ENCODE measurements at regions not wholly inside any gene's neighbourhood (a gene's known extent, or its start where the extent isn't known, plus 50 kb on each side); places are given as distances from the start of the nearest gene placed in this dataset.
"Not testable (repeated sequence)": the region's sequence is repeated elsewhere in the genome, so short reads cannot be mapped to it uniquely, and the experiment has no call there.

GRCh38 chr12:91717804-91718203 is 427.8 kb downstream of the BTG1 start:
- H3K27me3 ChIP-seq (ENCODE audit: control insufficient read depth in 4 of 4, insufficient read depth in 4 of 4, low read length in 3 of 4): no peaks in the 10 kb centered on the region
- H3K27ac ChIP-seq (ENCODE audit: low read depth in 1 of 2, low read length in 2 of 2): no peak overlapping the region
- H3K4me1 ChIP-seq (ENCODE audit: control insufficient read depth in 4 of 4, insufficient read depth in 4 of 4, low read length in 3 of 4): no peaks in the 10 kb centered on the region
- no peak for DNase-seq (ENCODE audit: low spot score)
- no peak overlapping the region for H3K9ac ChIP-seq (ENCODE audit: low read depth in 1 of 2, low read length in 2 of 2)
- TF ChIP-seq ZBTB33 (IDR thresholded peaks at IDR 0.05): no peak
- no peak for TF ChIP-seq TAF1 (conservative IDR thresholded peaks at IDR 0.05)
- no peak for TF ChIP-seq FOXA1 (IDR thresholded peaks at IDR 0.05)
- TF ChIP-seq EGR1 (IDR thresholded peaks at IDR 0.05; ENCODE audit: low read depth in 2 of 2): no peak
- no peaks in the 10 kb centered on the region for H3K9me3 ChIP-seq (ENCODE audit: control insufficient read depth in 4 of 4, low read length in 3 of 4)
- 77% methylated on average over 3 of the region's 3 CpGs for WGBS
- no peaks in the 10 kb centered on the region for H3K36me3 ChIP-seq (ENCODE audit: control insufficient read depth in 4 of 4, insufficient read depth in 3 of 4, low read depth in 1 of 4, low read length in 3 of 4)
- no peak overlapping the region for H3K4me3 ChIP-seq (ENCODE audit: low read depth in 1 of 3, low read length in 3 of 3)

GRCh38 chr12:91711925-91712324 is 433.7 kb downstream of the BTG1 start:
- not testable (repeated sequence) for H3K27ac ChIP-seq (ENCODE audit: low read depth in 1 of 2, low read length in 2 of 2); H3K27me3 ChIP-seq (ENCODE audit: control insufficient read depth in 4 of 4, insufficient read depth in 4 of 4, low read length in 3 of 4); DNase-seq (ENCODE audit: low spot score); H3K9ac ChIP-seq (ENCODE audit: low read depth in 1 of 2, low read length in 2 of 2); H3K36me3 ChIP-seq (ENCODE audit: control insufficient read depth in 4 of 4, insufficient read depth in 3 of 4, low read depth in 1 of 4, low read length in 3 of 4); H3K9me3 ChIP-seq (ENCODE audit: control insufficient read depth in 4 of 4, low read length in 3 of 4); H3K4me3 ChIP-seq (ENCODE audit: low read depth in 1 of 3, low read length in 3 of 3); H3K4me1 ChIP-seq (ENCODE audit: control insufficient read depth in 4 of 4, insufficient read depth in 4 of 4, low read length in 3 of 4)
- 36% methylated on average over 2 of the region's 2 CpGs for WGBS
- TF ChIP-seq HNF4A (conservative IDR thresholded peaks at IDR 0.05): peak; percentile 48 to 66

- no peak overlapping the region for H3K9ac ChIP-seq (ENCODE audit: low read depth in 1 of 2, low read length in 2 of 2)
Observed at GRCh38 chr12:91706466-91706865, 439.2 kb downstream of the BTG1 start.

More at GRCh38 chr12:91706466-91706865, 439.2 kb downstream of the BTG1 start:
- H3K27ac ChIP-seq (ENCODE audit: low read depth in 1 of 2, low read length in 2 of 2): no peak overlapping the region
- H3K9me3 ChIP-seq (ENCODE audit: control insufficient read depth in 4 of 4, low read length in 3 of 4): no peaks in the 10 kb centered on the region
- no peak overlapping the region for H3K4me3 ChIP-seq (ENCODE audit: low read depth in 1 of 3, low read length in 3 of 3)
- H3K27me3 ChIP-seq (ENCODE audit: control insufficient read depth in 4 of 4, insufficient read depth in 4 of 4, low read length in 3 of 4): no peaks in the 10 kb centered on the region
- no peak for DNase-seq (ENCODE audit: low spot score)
- 60% methylated on average over 1 of the region's 1 CpG for WGBS
- TF ChIP-seq SP1 (IDR thresholded peaks at IDR 0.05) (no peak), RAD21 (IDR thresholded peaks at IDR 0.05) (no peak), MAX (IDR thresholded peaks at IDR 0.05) (no peak), ZBTB33 (IDR thresholded peaks at IDR 0.05) (no peak), REST (IDR thresholded peaks at IDR 0.05) (no peak), ATF3 (IDR thresholded peaks at IDR 0.05) (no peak), FOXA1 (IDR thresholded peaks at IDR 0.05) (no peak), GABPA (IDR thresholded peaks at IDR 0.05 in 1 of 2, conservative IDR thresholded peaks at IDR 0.05 in 1 of 2) (no peak), RXRA (IDR thresholded peaks at IDR 0.05) (no peak), HNF4A (conservative IDR thresholded peaks at IDR 0.05) (no peak), JUND (IDR thresholded peaks at IDR 0.05) (no peak), NR2F2 (IDR thresholded peaks at IDR 0.05) (no peak), HNF4G (IDR thresholded peaks at IDR 0.05) (no peak), TAF1 (conservative IDR thresholded peaks at IDR 0.05) (no peak), EGR1 (IDR thresholded peaks at IDR 0.05; ENCODE audit: low read depth in 2 of 2) (no peak), CTCF (IDR thresholded peaks at IDR 0.05; ENCODE audit: low read depth, low read length, missing input control) (no peak)
- no peaks in the 10 kb centered on the region for H3K4me1 ChIP-seq (ENCODE audit: control insufficient read depth in 4 of 4, insufficient read depth in 4 of 4, low read length in 3 of 4)
- H3K36me3 ChIP-seq (ENCODE audit: control insufficient read depth in 4 of 4, insufficient read depth in 3 of 4, low read depth in 1 of 4, low read length in 3 of 4): no peaks in the 10 kb centered on the region

Measured in liver (tissue), 8 donors.